ENCODE measurements at regions not wholly inside any gene's neighbourhood (a gene's known extent, or its start where the extent isn't known, plus 50 kb on each side); places are given as distances from the start of the nearest gene placed in this dataset.
A peak's percentile ranks its signal among the peaks of the same experiment; 100 is the strongest.

DNA sequence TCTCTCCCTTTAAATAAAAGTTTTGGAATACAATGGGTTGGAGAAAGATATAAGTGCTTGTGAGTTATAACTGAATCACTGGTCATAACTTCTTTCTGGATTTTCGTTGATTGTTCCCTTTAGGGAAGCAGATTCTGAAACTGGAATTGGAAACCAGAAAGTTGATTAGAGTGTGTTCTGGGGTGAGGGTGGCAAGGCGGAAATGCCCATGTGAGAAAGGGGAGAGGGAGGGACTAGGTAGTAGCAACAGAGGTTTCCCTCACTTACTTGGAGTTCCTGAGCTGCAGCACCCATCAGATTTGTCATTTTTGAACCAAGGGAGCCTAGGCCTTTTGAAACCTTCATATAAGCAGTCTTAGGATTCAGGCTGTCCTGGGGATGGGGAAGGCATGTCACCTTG lies 453.4 kb downstream of the KCNJ3 start:
- no peak for TF ChIP-seq JUNB (IDR thresholded peaks at IDR 0.05; ENCODE audit: unreplicated experiment)
- TF ChIP-seq EZH2phosphoT487 (IDR thresholded peaks at IDR 0.05; ENCODE audit: unreplicated experiment), result no peak
- TF ChIP-seq, protein P1, sequence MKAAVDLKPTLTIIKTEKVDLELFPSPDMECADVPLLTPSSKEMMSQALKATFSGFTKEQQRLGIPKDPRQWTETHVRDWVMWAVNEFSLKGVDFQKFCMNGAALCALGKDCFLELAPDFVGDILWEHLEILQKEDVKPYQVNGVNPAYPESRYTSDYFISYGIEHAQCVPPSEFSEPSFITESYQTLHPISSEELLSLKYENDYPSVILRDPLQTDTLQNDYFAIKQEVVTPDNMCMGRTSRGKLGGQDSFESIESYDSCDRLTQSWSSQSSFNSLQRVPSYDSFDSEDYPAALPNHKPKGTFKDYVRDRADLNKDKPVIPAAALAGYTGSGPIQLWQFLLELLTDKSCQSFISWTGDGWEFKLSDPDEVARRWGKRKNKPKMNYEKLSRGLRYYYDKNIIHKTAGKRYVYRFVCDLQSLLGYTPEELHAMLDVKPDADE (IDR thresholded peaks at IDR 0.05), result no peak
- TF ChIP-seq POLR2AphosphoS5 (IDR thresholded peaks at IDR 0.05; ENCODE audit: low read depth), result no peak
- TF ChIP-seq STAT1 (IDR thresholded peaks at IDR 0.05; ENCODE audit: unreplicated experiment), result no peak
- TF ChIP-seq ZNF114 (CRISPR knock-in tag; IDR thresholded peaks at IDR 0.05), result no peak
- TF ChIP-seq, protein P2, sequence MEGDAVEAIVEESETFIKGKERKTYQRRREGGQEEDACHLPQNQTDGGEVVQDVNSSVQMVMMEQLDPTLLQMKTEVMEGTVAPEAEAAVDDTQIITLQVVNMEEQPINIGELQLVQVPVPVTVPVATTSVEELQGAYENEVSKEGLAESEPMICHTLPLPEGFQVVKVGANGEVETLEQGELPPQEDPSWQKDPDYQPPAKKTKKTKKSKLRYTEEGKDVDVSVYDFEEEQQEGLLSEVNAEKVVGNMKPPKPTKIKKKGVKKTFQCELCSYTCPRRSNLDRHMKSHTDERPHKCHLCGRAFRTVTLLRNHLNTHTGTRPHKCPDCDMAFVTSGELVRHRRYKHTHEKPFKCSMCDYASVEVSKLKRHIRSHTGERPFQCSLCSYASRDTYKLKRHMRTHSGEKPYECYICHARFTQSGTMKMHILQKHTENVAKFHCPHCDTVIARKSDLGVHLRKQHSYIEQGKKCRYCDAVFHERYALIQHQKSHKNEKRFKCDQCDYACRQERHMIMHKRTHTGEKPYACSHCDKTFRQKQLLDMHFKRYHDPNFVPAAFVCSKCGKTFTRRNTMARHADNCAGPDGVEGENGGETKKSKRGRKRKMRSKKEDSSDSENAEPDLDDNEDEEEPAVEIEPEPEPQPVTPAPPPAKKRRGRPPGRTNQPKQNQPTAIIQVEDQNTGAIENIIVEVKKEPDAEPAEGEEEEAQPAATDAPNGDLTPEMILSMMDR (conservative IDR thresholded peaks at IDR 0.05; ENCODE audit: low read depth in 2 of 2), result no peak
- TF ChIP-seq ZNF331 (CRISPR knock-in tag; IDR thresholded peaks at IDR 0.05; ENCODE audit: low read depth), result no peak
- no peak for TF ChIP-seq REST (IDR thresholded peaks at IDR 0.05; ENCODE audit: unreplicated experiment)
- TF ChIP-seq CREB1 (CRISPR knock-in tag; IDR thresholded peaks at IDR 0.05; ENCODE audit: low read depth), result no peak
- no peak for TF ChIP-seq NANOG (IDR thresholded peaks at IDR 0.05; ENCODE audit: borderline replicate concordance)
- TF ChIP-seq ZNF462 (CRISPR knock-in tag; IDR thresholded peaks at IDR 0.05), result no peak
- TF ChIP-seq EZH2 (IDR thresholded peaks at IDR 0.05; ENCODE audit: low read depth, unreplicated experiment), result no peak
- Mint-ChIP-seq H3K27ac (peak overlapping the region; percentile 29; the same call in 1 of the 2 replicates), H3K4me1 (peaks cover 5% of the 10 kb centered on the region; the same call in 2 of the 3 replicates), H3K36me3 (ENCODE audit: low read depth) (no peaks in the 10 kb centered on the region), H3K9me3 (no peaks in the 10 kb centered on the region), H3K4me3 (no peak overlapping the region), H3K27me3 (ENCODE audit: insufficient read depth, low read depth, poor library complexity) (no peaks in the 10 kb centered on the region)
- Histone ChIP-seq H3K36me3 (ENCODE audit: insufficient read depth) (no peaks in the 10 kb centered on the region), H3F3A (replicated peaks; ENCODE audit: low read depth) (no peaks in the 10 kb centered on the region), H2AFZ (no peak overlapping the region), H3K27ac (ENCODE audit: low read depth) (no peak overlapping the region), H3K79me2 (replicated peaks; ENCODE audit: insufficient read depth) (no peaks in the 10 kb centered on the region), H3K9me2 (ENCODE audit: insufficient read depth) (no peaks in the 10 kb centered on the region), H3K4me2 (no peak overlapping the region), H3K4me3 (no peak overlapping the region), H3K4me1 (ENCODE audit: insufficient read depth) (no peaks in the 10 kb centered on the region), H4K20me1 (replicated peaks; ENCODE audit: insufficient read depth) (no peaks in the 10 kb centered on the region), H3K27me3 (ENCODE audit: insufficient read depth) (no peaks in the 10 kb centered on the region)
- no peak for DNase-seq (ENCODE audit: low spot score)
- ATAC-seq, result no peak

All from GM23338 (cell line).